ENCODE measurements at regions not wholly inside any gene's neighbourhood (a gene's known extent, or its start where the extent isn't known, plus 50 kb on each side); places are given as distances from the start of the nearest gene placed in this dataset.

DNA sequence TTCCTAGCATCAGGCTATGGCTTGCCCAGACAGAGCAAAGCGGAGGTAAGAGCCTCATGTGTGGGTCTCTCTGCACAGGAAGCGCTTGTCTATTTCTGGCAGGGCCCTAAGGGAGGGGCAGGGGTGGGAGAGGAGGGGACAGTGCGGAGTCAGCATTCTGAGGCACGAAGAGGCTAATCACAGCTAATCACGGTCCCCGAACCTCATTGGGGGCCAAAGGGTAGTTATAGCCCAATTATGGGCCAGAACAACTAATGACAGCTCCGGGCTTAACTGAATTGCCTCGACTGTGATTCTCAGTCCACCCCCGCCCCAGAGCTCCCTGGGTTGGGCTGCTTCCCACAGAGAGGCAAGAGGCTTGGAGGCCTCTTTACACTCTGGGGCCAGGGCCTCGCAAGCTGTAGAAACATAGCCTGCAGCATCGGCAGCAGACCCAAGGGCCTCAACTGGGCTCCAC lies 72.7 kb upstream of the PRDM11 start:
- Histone ChIP-seq H3K27ac (ENCODE audit: low read depth, low read length) (no peak overlapping the region), H3K27me3 (ENCODE audit: control insufficient read depth, insufficient read depth, low read length) (peaks cover 18% of the 10 kb centered on the region), H3K4me3 (ENCODE audit: low read depth, low read length) (no peak overlapping the region), H3K9me3 (ENCODE audit: control insufficient read depth, insufficient read depth, low read length) (no peaks in the 10 kb centered on the region)
- TF ChIP-seq, protein P1, sequence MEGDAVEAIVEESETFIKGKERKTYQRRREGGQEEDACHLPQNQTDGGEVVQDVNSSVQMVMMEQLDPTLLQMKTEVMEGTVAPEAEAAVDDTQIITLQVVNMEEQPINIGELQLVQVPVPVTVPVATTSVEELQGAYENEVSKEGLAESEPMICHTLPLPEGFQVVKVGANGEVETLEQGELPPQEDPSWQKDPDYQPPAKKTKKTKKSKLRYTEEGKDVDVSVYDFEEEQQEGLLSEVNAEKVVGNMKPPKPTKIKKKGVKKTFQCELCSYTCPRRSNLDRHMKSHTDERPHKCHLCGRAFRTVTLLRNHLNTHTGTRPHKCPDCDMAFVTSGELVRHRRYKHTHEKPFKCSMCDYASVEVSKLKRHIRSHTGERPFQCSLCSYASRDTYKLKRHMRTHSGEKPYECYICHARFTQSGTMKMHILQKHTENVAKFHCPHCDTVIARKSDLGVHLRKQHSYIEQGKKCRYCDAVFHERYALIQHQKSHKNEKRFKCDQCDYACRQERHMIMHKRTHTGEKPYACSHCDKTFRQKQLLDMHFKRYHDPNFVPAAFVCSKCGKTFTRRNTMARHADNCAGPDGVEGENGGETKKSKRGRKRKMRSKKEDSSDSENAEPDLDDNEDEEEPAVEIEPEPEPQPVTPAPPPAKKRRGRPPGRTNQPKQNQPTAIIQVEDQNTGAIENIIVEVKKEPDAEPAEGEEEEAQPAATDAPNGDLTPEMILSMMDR (IDR thresholded peaks at IDR 0.05; ENCODE audit: low read depth, low read length), result no peak
- ChIA-PET POLR2A (interaction anchor here (0.7 kb wide), 1 partner anchor 423 kb away, joined by 5 read pairs; no protein-coding TSS in a partner anchor), CTCF (no interaction called here)
- DNase-seq (ENCODE audit: low read depth, low spot score), result no peak

DNA sequence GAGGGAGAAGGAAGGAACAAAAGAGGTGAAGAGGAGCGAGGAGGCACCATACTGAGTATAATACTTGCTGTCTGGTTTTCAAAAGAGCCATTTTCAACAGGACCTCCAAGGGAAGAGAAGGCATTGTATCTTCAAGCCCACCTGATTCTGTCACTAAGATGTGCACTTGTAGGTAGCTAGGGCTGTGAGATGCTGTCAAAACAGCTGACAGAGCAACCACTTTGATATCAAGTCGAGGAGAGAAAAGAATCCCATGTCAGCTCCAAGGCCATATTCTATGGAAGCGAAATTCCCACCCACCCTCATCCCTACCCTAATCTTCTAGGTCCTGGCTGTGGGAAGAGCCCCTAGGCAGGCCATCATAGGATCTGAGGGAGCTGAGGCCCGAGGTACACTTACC lies 70.9 kb upstream of the PRDM11 start:
- no peaks in the 10 kb centered on the region for H3K9me3 ChIP-seq (ENCODE audit: control insufficient read depth, insufficient read depth, low read length)
- no peak for DNase-seq (ENCODE audit: low read depth, low spot score)
- no peak overlapping the region for H3K4me3 ChIP-seq (ENCODE audit: low read depth, low read length)
- ChIA-PET POLR2A (no interaction called here), CTCF (interaction anchor here (0.6 to 1.2 kb wide), 2 partner anchors 135 to 139 kb away, joined by 3 to 5 read pairs; no protein-coding TSS in a partner anchor)
- TF ChIP-seq, protein P1 (IDR thresholded peaks at IDR 0.05; ENCODE audit: low read depth, low read length), result no peak
- no peak overlapping the region for H3K27ac ChIP-seq (ENCODE audit: low read depth, low read length)
- peaks cover 22% of the 10 kb centered on the region for H3K27me3 ChIP-seq (ENCODE audit: control insufficient read depth, insufficient read depth, low read length)

DNA sequence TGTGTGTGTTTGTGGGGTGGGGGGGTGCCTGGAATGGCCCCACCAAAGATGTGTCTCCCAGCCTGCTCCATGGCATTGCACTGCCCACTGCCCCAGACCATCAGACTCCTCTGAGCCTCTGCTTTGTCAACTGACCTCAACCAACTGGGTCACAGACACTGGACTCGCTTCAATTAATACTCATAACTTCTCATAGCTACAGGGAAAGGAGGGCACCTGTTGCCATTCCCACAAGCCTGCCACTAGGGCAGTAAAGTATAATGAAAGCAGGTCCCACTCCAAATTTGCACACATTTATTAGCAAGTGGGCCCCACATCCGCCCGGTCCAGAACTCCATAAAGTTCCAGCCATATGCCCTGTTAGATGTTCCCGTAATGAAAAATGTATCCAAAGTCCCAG lies 70.5 kb upstream of the PRDM11 start:
- no peaks in the 10 kb centered on the region for H3K9me3 ChIP-seq (ENCODE audit: control insufficient read depth, insufficient read depth, low read length)
- peaks cover 24% of the 10 kb centered on the region for H3K27me3 ChIP-seq (ENCODE audit: control insufficient read depth, insufficient read depth, low read length)
- H3K27ac ChIP-seq (ENCODE audit: low read depth, low read length), result no peak overlapping the region
- POLR2A ChIA-PET, result no interaction called here
- TF ChIP-seq, protein P1 (IDR thresholded peaks at IDR 0.05; ENCODE audit: low read depth, low read length), result no peak
- no peak for DNase-seq (ENCODE audit: low read depth, low spot score)
- no peak overlapping the region for H3K4me3 ChIP-seq (ENCODE audit: low read depth, low read length)
- CTCF ChIA-PET, result interaction anchor here (0.6 to 1.2 kb wide), 2 partner anchors 136 to 139 kb away, joined by 3 to 5 read pairs; no protein-coding TSS in a partner anchor

DNA sequence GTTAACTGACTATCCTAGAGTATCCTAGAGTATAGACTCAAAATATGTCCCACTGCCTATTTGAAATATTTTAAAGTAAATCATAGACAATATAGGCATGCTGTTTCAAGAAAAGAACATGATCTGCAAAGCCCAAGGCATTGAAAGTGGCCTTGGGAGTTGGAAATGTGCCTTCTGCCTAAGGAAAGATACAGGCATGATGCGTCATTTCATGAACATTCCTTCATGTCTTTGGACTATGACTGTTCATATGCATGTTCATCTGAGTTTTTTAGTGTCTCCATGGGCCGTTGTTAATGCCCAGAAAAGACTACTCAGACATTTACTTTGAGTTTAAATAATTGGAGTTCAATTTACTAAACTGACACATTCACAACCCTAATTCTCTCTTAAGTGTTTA lies 69.7 kb upstream of the PRDM11 start:
- H3K4me3 ChIP-seq (ENCODE audit: low read depth, low read length), result no peak overlapping the region
- no peaks in the 10 kb centered on the region for H3K9me3 ChIP-seq (ENCODE audit: control insufficient read depth, insufficient read depth, low read length)
- H3K27ac ChIP-seq (ENCODE audit: low read depth, low read length), result no peak overlapping the region
- CTCF ChIA-PET, result interaction anchor here (1.0 kb wide), 1 partner anchor 140 kb away, joined by 3 read pairs; no protein-coding TSS in a partner anchor
- DNase-seq (ENCODE audit: low read depth, low spot score), result no peak
- POLR2A ChIA-PET, result no interaction called here
- peaks cover 22% of the 10 kb centered on the region for H3K27me3 ChIP-seq (ENCODE audit: control insufficient read depth, insufficient read depth, low read length)
- TF ChIP-seq, protein P1 (IDR thresholded peaks at IDR 0.05; ENCODE audit: low read depth, low read length), result no peak

DNA sequence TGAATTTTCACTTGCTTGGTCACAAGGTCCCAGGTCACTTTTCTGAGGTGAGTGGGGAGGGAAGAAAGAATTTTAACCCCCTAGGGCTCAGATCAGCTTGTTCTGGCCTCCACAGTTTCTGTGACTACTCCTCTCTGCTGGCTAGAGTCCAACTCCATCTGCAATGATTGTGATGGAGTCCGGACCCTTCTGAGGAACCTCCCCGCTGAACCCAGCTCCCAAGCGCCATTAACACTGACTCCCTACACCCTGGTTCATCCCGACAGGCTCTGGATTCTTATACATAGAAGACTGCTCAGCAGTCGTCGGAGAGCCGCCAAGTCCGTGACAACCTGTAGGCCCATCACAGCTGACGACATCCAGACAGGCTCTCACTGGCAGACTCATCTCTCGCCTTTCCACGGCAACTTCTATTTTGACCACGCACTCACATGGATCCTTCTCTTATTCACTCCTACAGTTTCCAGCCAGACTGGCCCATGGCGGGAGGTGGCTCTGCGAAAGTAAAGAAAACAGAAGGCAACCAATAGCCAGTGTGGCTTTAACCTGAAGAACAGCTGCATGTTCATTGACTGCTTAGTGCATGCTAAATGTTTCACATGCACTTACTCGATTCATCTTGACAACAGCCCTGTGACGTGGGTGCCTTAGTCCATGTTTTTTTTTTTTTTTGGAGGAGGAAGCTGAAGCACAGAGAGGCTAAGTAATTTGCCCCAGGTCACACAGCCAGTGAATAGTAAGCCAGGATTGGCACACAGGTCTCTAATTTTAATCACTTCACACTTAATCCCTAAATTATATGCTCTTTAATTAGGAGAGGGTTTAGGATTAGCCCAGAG lies 68.0 kb upstream of the PRDM11 start:
- Histone ChIP-seq H3K9me3 (ENCODE audit: control insufficient read depth, insufficient read depth, low read length) (no peaks in the 10 kb centered on the region), H3K4me3 (ENCODE audit: low read depth, low read length) (no peak overlapping the region), H3K27ac (ENCODE audit: low read depth, low read length) (no peak overlapping the region), H3K27me3 (ENCODE audit: control insufficient read depth, insufficient read depth, low read length) (peaks cover 29% of the 10 kb centered on the region)
- CTCF ChIA-PET, result interaction anchor here (0.6 to 1.8 kb wide), 3 partner anchors 25 to 28 kb away, joined by 3 to 6 read pairs (median 4); no protein-coding TSS in a partner anchor
- TF ChIP-seq, protein P1 (IDR thresholded peaks at IDR 0.05; ENCODE audit: low read depth, low read length), result no peak
- DNase-seq (ENCODE audit: low read depth, low spot score), result no peak
- POLR2A ChIA-PET, result no interaction called here

Measured in AG04450 (cell line).